Liver (tissue), 8 donors: ENCODE measurements at regions not wholly inside any gene's neighbourhood (a gene's known extent, or its start where the extent isn't known, plus 50 kb on each side); places are given as distances from the start of the nearest gene placed in this dataset.
A peak's percentile ranks its signal among the peaks of the same experiment; 100 is the strongest.

ENCODE experiments used
- DNase-seq: peaks from one replicate; pipeline ENCODE4 v3.0.0-alpha.2; 2017; ENCODE audit warnings: low spot score
- H3K27ac ChIP-seq, 2 donors: one replicate each; pipeline ENCODE4 v1.7.0; 2013; ENCODE audit warnings: inconsistent platforms in 2 of 2, low read length in 2 of 2, control low read depth in 1 of 2, low read depth in 1 of 2, mild to moderate bottlenecking in 1 of 2
- H3K27me3 ChIP-seq, 4 donors: one replicate each; pipeline versions ENCODE4 v1.6.1 to v1.7.0; 2013; ENCODE audit warnings: low read length in 3 of 4, inconsistent platforms in 1 of 4, mild to moderate bottlenecking in 1 of 4, moderate library complexity in 1 of 4; ENCODE audit not compliant: control insufficient read depth in 4 of 4, insufficient read depth in 4 of 4
- H3K36me3 ChIP-seq, 4 donors: one replicate each; pipeline versions ENCODE4 v1.6.1 to v1.7.0; 2013; ENCODE audit warnings: low read length in 3 of 4, mild to moderate bottlenecking in 3 of 4, low read depth in 1 of 4, moderate library complexity in 1 of 4; ENCODE audit not compliant: control insufficient read depth in 4 of 4, insufficient read depth in 3 of 4
- H3K4me1 ChIP-seq, 4 donors: one replicate each; pipeline versions ENCODE4 v1.6.1 to v1.7.0; 2013; ENCODE audit warnings: low read length in 3 of 4, mild to moderate bottlenecking in 3 of 4, moderate library complexity in 1 of 4; ENCODE audit not compliant: control insufficient read depth in 4 of 4, insufficient read depth in 4 of 4
- H3K4me3 ChIP-seq, 3 donors: one replicate each; pipeline versions ENCODE4 v1.6.1 to v1.7.0; 2013; ENCODE audit warnings: low read length in 3 of 3, control low read depth in 1 of 3, low read depth in 1 of 3, mild to moderate bottlenecking in 1 of 3
- H3K9ac ChIP-seq, 2 donors: one replicate each; pipeline ENCODE4 v1.7.0; 2013; ENCODE audit warnings: low read length in 2 of 2, mild to moderate bottlenecking in 2 of 2, moderate library complexity in 2 of 2, control low read depth in 1 of 2, low read depth in 1 of 2
- H3K9me3 ChIP-seq, 4 donors: one replicate each; pipeline versions ENCODE4 v1.6.1 to v1.7.0; 2013; ENCODE audit warnings: low read length in 3 of 4; ENCODE audit not compliant: control insufficient read depth in 4 of 4
- CTCF ChIP-seq: fragments of 150-350 bp; IDR thresholded peaks from 2 replicates; pipeline ENCODE4 v1.5.1; 2017; ENCODE audit warnings: improper control_type of control experiment, low read depth, low read length; ENCODE audit not compliant: missing input control
- EGR1 ChIP-seq, 2 donors: IDR thresholded peaks; 2 replicates each; pipeline ENCODE4 v1.6.1; 2016 to 2018; ENCODE audit warnings: antibody characterized with exemption in 2 of 2, low read depth in 2 of 2
- FOXA2 ChIP-seq: IDR thresholded peaks from 2 replicates; pipeline ENCODE4 v1.6.1; 2016; ENCODE audit warnings: antibody characterized with exemption
- HNF4A ChIP-seq, 2 donors: conservative IDR thresholded peaks; 2 replicates each; pipeline ENCODE4 v1.6.1; 2016; ENCODE audit warnings: antibody characterized with exemption in 2 of 2, mild to moderate bottlenecking in 2 of 2
- RAD21 ChIP-seq, 2 donors: IDR thresholded peaks; 2 replicates each; pipeline ENCODE4 v1.6.1; 2016; ENCODE audit warnings: antibody characterized with exemption in 2 of 2, mild to moderate bottlenecking in 2 of 2
- SP1 ChIP-seq: IDR thresholded peaks from 2 replicates; pipeline ENCODE4 v1.6.1; 2018; ENCODE audit warnings: antibody characterized with exemption, mild to moderate bottlenecking
- YY1 ChIP-seq: IDR thresholded peaks from 2 replicates; pipeline ENCODE4 v1.6.1; 2016; ENCODE audit warnings: antibody characterized with exemption, mild to moderate bottlenecking
- WGBS: extraction: QIAGEN DNeasy Blood & Tissue Kit; methylation state at CpG from one replicate; pipeline ENCODE4 v1.1.7; 2013; 5-methylcytosine and 5-hydroxymethylcytosine counted together
- TF ChIP-seq, protein P1 (sequence below): IDR thresholded peaks from 2 replicates; pipeline ENCODE4 v1.6.1; 2016; ENCODE audit warnings: antibody characterized with exemption, mild to moderate bottlenecking
- TF ChIP-seq, protein P2 (sequence below): IDR thresholded peaks from 2 replicates; pipeline ENCODE4 v1.6.1; 2016; ENCODE audit warnings: antibody characterized with exemption
- TF ChIP-seq, protein P3 (sequence below): IDR thresholded peaks from 2 replicates; pipeline ENCODE4 v1.6.1; 2016; ENCODE audit warnings: antibody characterized with exemption
- donor health status: healthy.
- donor health status: healthy.
- donor health status: healthy.
- donor health status: healthy.
- donor health status: healthy.

DNA sequence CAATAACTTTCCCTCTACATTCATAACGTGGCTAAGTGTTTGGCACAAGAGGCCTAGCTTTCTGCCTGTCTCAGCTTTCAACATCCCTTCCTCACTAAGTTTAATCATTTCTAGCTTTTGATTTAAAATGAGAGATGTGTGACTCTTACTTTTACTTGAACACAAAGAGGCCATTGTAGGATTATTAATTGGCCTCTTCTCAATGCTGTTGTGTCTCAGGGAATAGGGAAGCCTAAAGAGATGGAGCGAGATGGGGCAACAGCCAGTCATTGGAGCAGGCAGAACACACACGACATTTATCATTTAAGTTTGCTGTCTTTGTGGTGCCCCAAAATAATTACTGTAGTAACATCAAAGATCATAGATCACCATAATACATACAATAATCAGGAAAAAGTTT lies 167.1 kb upstream of the TRIM24 start:
- no peak overlapping the region for H3K27ac ChIP-seq
- 84% methylated on average over 3 of the region's 3 CpGs for WGBS
- TF ChIP-seq, protein P1, sequence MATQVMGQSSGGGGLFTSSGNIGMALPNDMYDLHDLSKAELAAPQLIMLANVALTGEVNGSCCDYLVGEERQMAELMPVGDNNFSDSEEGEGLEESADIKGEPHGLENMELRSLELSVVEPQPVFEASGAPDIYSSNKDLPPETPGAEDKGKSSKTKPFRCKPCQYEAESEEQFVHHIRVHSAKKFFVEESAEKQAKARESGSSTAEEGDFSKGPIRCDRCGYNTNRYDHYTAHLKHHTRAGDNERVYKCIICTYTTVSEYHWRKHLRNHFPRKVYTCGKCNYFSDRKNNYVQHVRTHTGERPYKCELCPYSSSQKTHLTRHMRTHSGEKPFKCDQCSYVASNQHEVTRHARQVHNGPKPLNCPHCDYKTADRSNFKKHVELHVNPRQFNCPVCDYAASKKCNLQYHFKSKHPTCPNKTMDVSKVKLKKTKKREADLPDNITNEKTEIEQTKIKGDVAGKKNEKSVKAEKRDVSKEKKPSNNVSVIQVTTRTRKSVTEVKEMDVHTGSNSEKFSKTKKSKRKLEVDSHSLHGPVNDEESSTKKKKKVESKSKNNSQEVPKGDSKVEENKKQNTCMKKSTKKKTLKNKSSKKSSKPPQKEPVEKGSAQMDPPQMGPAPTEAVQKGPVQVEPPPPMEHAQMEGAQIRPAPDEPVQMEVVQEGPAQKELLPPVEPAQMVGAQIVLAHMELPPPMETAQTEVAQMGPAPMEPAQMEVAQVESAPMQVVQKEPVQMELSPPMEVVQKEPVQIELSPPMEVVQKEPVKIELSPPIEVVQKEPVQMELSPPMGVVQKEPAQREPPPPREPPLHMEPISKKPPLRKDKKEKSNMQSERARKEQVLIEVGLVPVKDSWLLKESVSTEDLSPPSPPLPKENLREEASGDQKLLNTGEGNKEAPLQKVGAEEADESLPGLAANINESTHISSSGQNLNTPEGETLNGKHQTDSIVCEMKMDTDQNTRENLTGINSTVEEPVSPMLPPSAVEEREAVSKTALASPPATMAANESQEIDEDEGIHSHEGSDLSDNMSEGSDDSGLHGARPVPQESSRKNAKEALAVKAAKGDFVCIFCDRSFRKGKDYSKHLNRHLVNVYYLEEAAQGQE, result no peak
- TF ChIP-seq YY1, result no peak
- TF ChIP-seq HNF4A (conservative IDR thresholded peaks at IDR 0.05), result no peak
- TF ChIP-seq, protein P2, sequence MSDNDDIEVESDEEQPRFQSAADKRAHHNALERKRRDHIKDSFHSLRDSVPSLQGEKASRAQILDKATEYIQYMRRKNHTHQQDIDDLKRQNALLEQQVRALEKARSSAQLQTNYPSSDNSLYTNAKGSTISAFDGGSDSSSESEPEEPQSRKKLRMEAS, result no peak
- no peak for TF ChIP-seq EGR1 (IDR thresholded peaks at IDR 0.05; ENCODE audit: low read depth in 2 of 2)
- no peak for TF ChIP-seq CTCF
- H3K9ac ChIP-seq, result no peak overlapping the region
- H3K4me1 ChIP-seq, result peaks cover 4 to 17% (median 11%) of the 10 kb centered on the region in 4 donors
- no peaks in the 10 kb centered on the region for H3K36me3 ChIP-seq
- peaks cover 0 to 2% (median 0%) of the 10 kb centered on the region in 4 donors for H3K9me3 ChIP-seq
- DNase-seq, result no peak
- no peaks in the 10 kb centered on the region for H3K27me3 ChIP-seq
- H3K4me3 ChIP-seq, result no peak overlapping the region

DNA sequence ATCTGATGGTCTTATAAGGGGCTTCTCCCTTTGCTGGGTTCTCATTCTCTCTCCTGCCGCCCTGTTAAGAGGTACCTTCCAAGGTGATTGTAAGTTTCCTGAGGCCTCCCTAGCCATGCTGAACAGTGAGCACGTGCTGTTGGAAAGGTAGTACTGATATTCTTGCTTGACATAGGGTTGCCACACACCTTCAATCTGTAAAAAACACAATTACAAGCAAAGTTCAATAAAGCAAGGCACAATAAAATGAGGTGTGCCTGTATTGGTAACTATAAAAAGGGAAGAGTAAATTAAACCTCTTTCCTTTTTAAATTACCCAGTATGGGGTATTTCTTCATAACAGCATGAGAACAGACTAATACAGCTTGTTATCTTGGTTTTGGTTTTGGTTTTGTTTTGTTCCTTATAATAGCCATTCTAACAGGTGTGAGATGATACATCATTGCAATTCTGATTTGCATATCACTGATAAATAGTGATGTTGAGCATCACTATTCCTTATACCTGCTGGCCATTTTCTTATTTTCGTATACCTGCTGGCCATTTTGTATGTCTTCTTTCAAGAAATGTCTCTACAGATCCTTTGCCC lies 164.9 kb upstream of the TRIM24 start:
- peaks cover 4 to 17% (median 11%) of the 10 kb centered on the region in 4 donors for H3K4me1 ChIP-seq
- no peak overlapping the region for H3K4me3 ChIP-seq
- no peaks in the 10 kb centered on the region for H3K27me3 ChIP-seq
- no peaks in the 10 kb centered on the region for H3K9me3 ChIP-seq
- WGBS, result 66% methylated on average over 3 of the region's 3 CpGs
- H3K27ac ChIP-seq, result peak overlapping the region; percentile 59 to 64
- no peak for TF ChIP-seq HNF4A (conservative IDR thresholded peaks at IDR 0.05)
- no peak for TF ChIP-seq RAD21 (IDR thresholded peaks at IDR 0.05)
- no peaks in the 10 kb centered on the region for H3K36me3 ChIP-seq
- no peak for DNase-seq
- H3K9ac ChIP-seq, result no peak overlapping the region

GRCh38 chr7:138297526-138297925 lies 162.5 kb upstream of the TRIM24 start:
- Histone ChIP-seq H3K36me3 (no peaks in the 10 kb centered on the region), H3K27me3 (no peaks in the 10 kb centered on the region), H3K4me1 (peaks cover 4 to 17% (median 11%) of the 10 kb centered on the region in 4 donors), H3K4me3 (no peak overlapping the region), H3K9me3 (no peaks in the 10 kb centered on the region), H3K9ac (no peak overlapping the region), H3K27ac (no peak overlapping the region)
- no peak for DNase-seq
- no peak for TF ChIP-seq FOXA2
- TF ChIP-seq, protein P3, sequence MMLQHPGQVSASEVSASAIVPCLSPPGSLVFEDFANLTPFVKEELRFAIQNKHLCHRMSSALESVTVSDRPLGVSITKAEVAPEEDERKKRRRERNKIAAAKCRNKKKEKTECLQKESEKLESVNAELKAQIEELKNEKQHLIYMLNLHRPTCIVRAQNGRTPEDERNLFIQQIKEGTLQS, result peak; percentile 32
- no peak for TF ChIP-seq SP1
- TF ChIP-seq, protein P2, result peak; percentile 13
- TF ChIP-seq RAD21 (IDR thresholded peaks at IDR 0.05), result peak in 1 of 2 donors; percentile 35
- TF ChIP-seq HNF4A (conservative IDR thresholded peaks at IDR 0.05), result peak in 1 of 2 donors; percentile 21
- 38% methylated on average over 3 of the region's 3 CpGs for whole genome bisulfite sequencing
